Upper lobe of left lung (tissue), 6 donors: ENCODE measurements at regions not wholly inside any gene's neighbourhood (a gene's known extent, or its start where the extent isn't known, plus 50 kb on each side); places are given as distances from the start of the nearest gene placed in this dataset.

Experiments used
- ATAC-seq, 2 donors: fragments of 200-7000 bp; cut with Tn5 transposase; one replicate each; pipeline ENCODE4 v1.9.1; 2022; ENCODE audit warnings: mild to moderate bottlenecking in 2 of 2, moderate library complexity in 2 of 2; ENCODE audit not compliant: low FRiP score in 2 of 2
- DNase-seq, 2 donors: peaks; one replicate each; pipeline ENCODE4 v3.0.0-alpha.2; 2019 to 2020
- H3K27ac ChIP-seq, 4 donors: fragments of 200-600 bp; sonication (generic); one replicate each; pipeline ENCODE4 v1.5.1; 2016 to 2019
- H3K27me3 ChIP-seq, 4 donors: fragments of 200-600 bp; sonication (generic); one replicate each; pipeline ENCODE4 v1.5.1; 2017 to 2019
- H3K36me3 ChIP-seq, 4 donors: fragments of 200-600 bp; sonication (generic); one replicate each; pipeline ENCODE4 v1.5.1; 2016 to 2019
- H3K4me1 ChIP-seq, 4 donors: fragments of 200-600 bp; sonication (generic); one replicate each; pipeline ENCODE4 v1.5.1; 2018 to 2019
- H3K4me3 ChIP-seq, 4 donors: fragments of 200-600 bp; sonication (generic); one replicate each; pipeline ENCODE4 v1.5.1; 2017 to 2019; ENCODE audit warnings: mild to moderate bottlenecking in 2 of 4, moderate library complexity in 1 of 4
- H3K9me3 ChIP-seq, 4 donors: fragments of 200-600 bp; sonication (generic); one replicate each; pipeline ENCODE4 v1.5.1; 2018 to 2019
- EP300 ChIP-seq, 4 donors: sonication (generic); formaldehyde crosslinking; IDR thresholded peaks; one replicate each; pipeline ENCODE4 v1.5.1; 2017; ENCODE audit warnings: antibody characterized with exemption in 4 of 4, control low read depth in 2 of 4
- POLR2A ChIP-seq, 4 donors: fragments of 450-650 bp; IDR thresholded peaks; one replicate each; pipeline ENCODE4 v1.5.1; 2016 to 2017; ENCODE audit warnings: antibody characterized with exemption in 4 of 4, mild to moderate bottlenecking in 2 of 4
- POLR2AphosphoS5 ChIP-seq, 2 donors: sonication (generic); formaldehyde crosslinking; IDR thresholded peaks; one replicate each; pipeline ENCODE4 v1.5.1; 2017; ENCODE audit warnings: antibody characterized with exemption in 2 of 2
- WGBS, 2 donors: methylation state at CpG; one replicate each; pipeline ENCODE4 v1.1.5; 2017 to 2018; 5-methylcytosine and 5-hydroxymethylcytosine counted together
- TF ChIP-seq, protein P1 (sequence below), 6 experiments: fragments of 450-650 bp in 4 of 6; fragments of 200-600 bp in 2 of 6; sonication (generic) in 2 of 6; IDR thresholded peaks; one replicate each; pipeline ENCODE4 v1.5.1; 2016 to 2019; ENCODE audit warnings: antibody characterized with exemption in 6 of 6
- donor health status: DM: no; HTN: no; CAD: no; lungs with moderate emphysema.
- donor health status: DM: no; HTN: yes; CAD: no; lungs with severe emphysema.

GRCh38 chr18:64402636-64403035 is 253.7 kb upstream of the LINC00305 start:
- Histone ChIP-seq H3K4me3 (no peak overlapping the region), H3K36me3 (no peaks in the 10 kb centered on the region), H3K4me1 (no peaks in the 10 kb centered on the region), H3K27ac (no peak overlapping the region), H3K27me3 (no peaks in the 10 kb centered on the region), H3K9me3 (no peaks in the 10 kb centered on the region)
- ATAC-seq (no peak), DNase-seq (no peak)
- 64 to 68% methylated on average over 1 of the region's 1 CpG for WGBS, 2 donors
- TF ChIP-seq POLR2A (IDR thresholded peaks at IDR 0.05), result no peak
- TF ChIP-seq POLR2AphosphoS5 (IDR thresholded peaks at IDR 0.05), result no peak
- no peak for TF ChIP-seq EP300 (IDR thresholded peaks at IDR 0.05)
- TF ChIP-seq, protein P1, sequence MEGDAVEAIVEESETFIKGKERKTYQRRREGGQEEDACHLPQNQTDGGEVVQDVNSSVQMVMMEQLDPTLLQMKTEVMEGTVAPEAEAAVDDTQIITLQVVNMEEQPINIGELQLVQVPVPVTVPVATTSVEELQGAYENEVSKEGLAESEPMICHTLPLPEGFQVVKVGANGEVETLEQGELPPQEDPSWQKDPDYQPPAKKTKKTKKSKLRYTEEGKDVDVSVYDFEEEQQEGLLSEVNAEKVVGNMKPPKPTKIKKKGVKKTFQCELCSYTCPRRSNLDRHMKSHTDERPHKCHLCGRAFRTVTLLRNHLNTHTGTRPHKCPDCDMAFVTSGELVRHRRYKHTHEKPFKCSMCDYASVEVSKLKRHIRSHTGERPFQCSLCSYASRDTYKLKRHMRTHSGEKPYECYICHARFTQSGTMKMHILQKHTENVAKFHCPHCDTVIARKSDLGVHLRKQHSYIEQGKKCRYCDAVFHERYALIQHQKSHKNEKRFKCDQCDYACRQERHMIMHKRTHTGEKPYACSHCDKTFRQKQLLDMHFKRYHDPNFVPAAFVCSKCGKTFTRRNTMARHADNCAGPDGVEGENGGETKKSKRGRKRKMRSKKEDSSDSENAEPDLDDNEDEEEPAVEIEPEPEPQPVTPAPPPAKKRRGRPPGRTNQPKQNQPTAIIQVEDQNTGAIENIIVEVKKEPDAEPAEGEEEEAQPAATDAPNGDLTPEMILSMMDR (IDR thresholded peaks at IDR 0.05), result no peak

GRCh38 chr18:64401268-64402060 is 252.6 kb upstream of the LINC00305 start:
- no peaks in the 10 kb centered on the region for H3K36me3 ChIP-seq
- 80 to 91% methylated on average over 1 of the region's 1 CpG for WGBS, 2 donors
- DNase-seq, result no peak
- no peaks in the 10 kb centered on the region for H3K4me1 ChIP-seq
- no peak for TF ChIP-seq EP300 (IDR thresholded peaks at IDR 0.05)
- no peak for TF ChIP-seq POLR2A (IDR thresholded peaks at IDR 0.05)
- TF ChIP-seq, protein P1 (IDR thresholded peaks at IDR 0.05), result no peak
- TF ChIP-seq POLR2AphosphoS5 (IDR thresholded peaks at IDR 0.05), result no peak
- no peaks in the 10 kb centered on the region for H3K27me3 ChIP-seq
- no peak overlapping the region for H3K4me3 ChIP-seq
- no peaks in the 10 kb centered on the region for H3K9me3 ChIP-seq
- ATAC-seq, result no peak
- H3K27ac ChIP-seq, result no peak overlapping the region

DNA sequence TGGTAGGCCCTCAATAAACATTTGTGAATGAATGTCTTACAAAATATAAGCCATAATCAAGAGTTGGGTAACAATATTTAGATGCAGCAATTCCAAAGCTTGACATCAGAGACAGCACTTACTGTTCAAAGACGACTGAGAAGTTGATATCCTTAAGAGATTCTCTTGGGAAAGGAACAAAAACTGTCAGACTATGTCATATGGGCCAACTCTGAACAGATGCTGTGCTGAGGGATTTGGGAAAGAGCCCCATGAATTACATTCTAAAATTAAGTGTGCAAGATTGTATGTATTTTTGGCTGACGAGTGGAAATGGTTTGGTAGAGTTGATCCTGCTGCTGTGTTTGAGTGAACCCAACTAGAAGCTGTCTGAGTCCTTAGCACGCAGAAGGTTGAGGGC is 250.7 kb upstream of the LINC00305 start:
- DNase-seq (no peak), ATAC-seq (no peak)
- H3K4me1 ChIP-seq, result no peaks in the 10 kb centered on the region
- no peaks in the 10 kb centered on the region for H3K9me3 ChIP-seq
- no peaks in the 10 kb centered on the region for H3K36me3 ChIP-seq
- H3K27me3 ChIP-seq, result no peaks in the 10 kb centered on the region
- H3K4me3 ChIP-seq, result no peak overlapping the region
- TF ChIP-seq, protein P1 (IDR thresholded peaks at IDR 0.05), result no peak
- TF ChIP-seq EP300 (IDR thresholded peaks at IDR 0.05) (no peak), POLR2AphosphoS5 (IDR thresholded peaks at IDR 0.05) (no peak), POLR2A (IDR thresholded peaks at IDR 0.05) (no peak)
- WGBS, 2 donors, result 78 to 79% methylated on average over 3 of the region's 3 CpGs
- H3K27ac ChIP-seq, result no peak overlapping the region

GRCh38 chr18:64398320-64398719 is 249.4 kb upstream of the LINC00305 start:
- TF ChIP-seq EP300 (IDR thresholded peaks at IDR 0.05) (no peak), POLR2A (IDR thresholded peaks at IDR 0.05) (no peak), POLR2AphosphoS5 (IDR thresholded peaks at IDR 0.05) (no peak)
- TF ChIP-seq, protein P1 (IDR thresholded peaks at IDR 0.05), result no peak
- no peaks in the 10 kb centered on the region for H3K4me1 ChIP-seq
- no peaks in the 10 kb centered on the region for H3K9me3 ChIP-seq
- no peaks in the 10 kb centered on the region for H3K36me3 ChIP-seq
- H3K4me3 ChIP-seq, result no peak overlapping the region
- DNase-seq, result no peak
- no peaks in the 10 kb centered on the region for H3K27me3 ChIP-seq
- H3K27ac ChIP-seq, result no peak overlapping the region
- no peak for ATAC-seq
- WGBS, 2 donors, result 74 to 77% methylated on average over 1 of the region's 1 CpG

GRCh38 chr18:64392202-64392601 is 243.3 kb upstream of the LINC00305 start:
- H3K36me3 ChIP-seq, result no peaks in the 10 kb centered on the region
- no peak overlapping the region for H3K27ac ChIP-seq
- no peaks in the 10 kb centered on the region for H3K4me1 ChIP-seq
- WGBS, 2 donors, result 20 to 54% methylated on average over 1 of the region's 1 CpG
- H3K9me3 ChIP-seq, result no peaks in the 10 kb centered on the region
- ATAC-seq, result no peak
- no peak for DNase-seq
- H3K27me3 ChIP-seq, result no peaks in the 10 kb centered on the region
- TF ChIP-seq EP300 (IDR thresholded peaks at IDR 0.05) (no peak), POLR2AphosphoS5 (IDR thresholded peaks at IDR 0.05) (no peak), POLR2A (IDR thresholded peaks at IDR 0.05) (no peak)
- TF ChIP-seq, protein P1 (IDR thresholded peaks at IDR 0.05), result no peak
- no peak overlapping the region for H3K4me3 ChIP-seq
